Activated naive CD4-positive, alpha-beta T cell treated with anti-CD3 and anti-CD28 coated beads, Interleukin-2, amount 10 ng/mL, durations not matched to agents 7 days and 5 days (primary cell): ENCODE measurements at regions not wholly inside any gene's neighbourhood (a gene's known extent, or its start where the extent isn't known, plus 50 kb on each side); places are given as distances from the start of the nearest gene placed in this dataset.
"Not testable (repeated sequence)": the region's sequence is repeated elsewhere in the genome, so short reads cannot be mapped to it uniquely, and the experiment has no call there.

Experiments
- CTCF ChIA-PET: fragments of 350-600 bp; sonication (Branson Sonifier 250); formaldehyde crosslinking; loops from one replicate; lab custom pipeline; 2021; ENCODE audit warnings: antibody characterized with exemption; lab: Charles Lee
- DNase-seq: peaks from one replicate; pipeline ENCODE4 v3.0.0-alpha.2; 2020
- H3K27ac Mint-ChIP-seq: one replicate; pipeline ENCODE4 v1.8.0; 2021; ENCODE audit warnings: mild to moderate bottlenecking, moderate library complexity, mixed read lengths
- H3K27me3 Mint-ChIP-seq: one replicate; pipeline ENCODE4 v1.8.0; 2021; ENCODE audit warnings: mild to moderate bottlenecking, mixed read lengths
- H3K36me3 Mint-ChIP-seq: one replicate; pipeline ENCODE4 v1.8.0; 2021; ENCODE audit warnings: mixed read lengths
- H3K4me1 Mint-ChIP-seq: one replicate; pipeline ENCODE4 v1.8.0; 2021; ENCODE audit warnings: mixed read lengths
- H3K4me3 Mint-ChIP-seq: one replicate; pipeline ENCODE4 v1.8.0; 2021; ENCODE audit warnings: mild to moderate bottlenecking, moderate library complexity, mixed read lengths
- H3K9me3 Mint-ChIP-seq: one replicate; pipeline ENCODE4 v1.8.0; 2021; ENCODE audit warnings: mixed read lengths

DNA sequence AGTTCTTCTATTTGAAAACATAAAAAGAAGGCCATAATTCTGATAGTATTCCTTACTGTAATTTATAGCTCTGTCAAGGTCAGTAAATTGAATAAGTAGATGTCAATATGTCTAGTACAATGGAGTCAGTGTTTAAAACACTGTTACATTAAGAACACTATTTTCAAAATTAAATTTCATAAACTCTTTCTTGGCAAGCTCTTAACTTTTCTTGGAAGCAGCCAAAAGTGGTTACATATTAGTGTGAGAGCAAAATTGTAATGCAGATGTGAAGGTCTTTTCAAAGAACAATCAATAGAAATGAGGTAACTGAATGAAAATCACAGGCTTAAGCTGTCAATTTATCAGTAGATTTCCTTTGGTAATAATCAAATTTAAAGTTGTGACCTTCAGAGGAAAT lies 722.4 kb upstream of the NOVA1 start:
- no peaks in the 10 kb centered on the region for H3K4me1 Mint-ChIP-seq
- H3K27me3 Mint-ChIP-seq = no peaks in the 10 kb centered on the region
- DNase-seq = no peak
- no peak overlapping the region for H3K27ac Mint-ChIP-seq
- H3K4me3 Mint-ChIP-seq = no peak overlapping the region
- H3K36me3 Mint-ChIP-seq = no peaks in the 10 kb centered on the region
- H3K9me3 Mint-ChIP-seq = peaks cover 14% of the 10 kb centered on the region
- CTCF ChIA-PET = no interaction called here

DNA sequence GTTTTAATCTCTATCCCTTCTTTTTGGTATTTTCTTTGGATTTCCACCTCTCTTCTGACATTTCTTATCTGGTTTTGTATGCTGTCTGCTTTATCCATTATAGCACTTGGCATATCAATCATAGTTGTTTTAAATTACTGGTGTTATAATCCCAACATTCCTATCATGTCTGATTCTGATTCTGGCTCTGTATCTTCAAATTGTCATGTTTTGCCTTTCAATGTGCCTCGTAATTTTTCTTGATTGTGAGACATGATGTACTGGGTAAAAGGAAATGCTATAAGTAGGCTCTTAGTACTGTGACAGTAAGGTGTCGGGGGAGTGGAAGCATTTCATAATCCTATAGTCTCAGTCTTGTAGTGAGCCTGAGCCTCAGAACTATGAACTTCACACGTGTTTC lies 729.3 kb upstream of the NOVA1 start:
- no peak for DNase-seq
- Mint-ChIP-seq H3K36me3 (no peaks in the 10 kb centered on the region), H3K9me3 (peaks cover 22% of the 10 kb centered on the region), H3K4me1 (no peaks in the 10 kb centered on the region), H3K27me3 (no peaks in the 10 kb centered on the region), H3K27ac (no peak overlapping the region), H3K4me3 (no peak overlapping the region)
- CTCF ChIA-PET = no interaction called here

DNA sequence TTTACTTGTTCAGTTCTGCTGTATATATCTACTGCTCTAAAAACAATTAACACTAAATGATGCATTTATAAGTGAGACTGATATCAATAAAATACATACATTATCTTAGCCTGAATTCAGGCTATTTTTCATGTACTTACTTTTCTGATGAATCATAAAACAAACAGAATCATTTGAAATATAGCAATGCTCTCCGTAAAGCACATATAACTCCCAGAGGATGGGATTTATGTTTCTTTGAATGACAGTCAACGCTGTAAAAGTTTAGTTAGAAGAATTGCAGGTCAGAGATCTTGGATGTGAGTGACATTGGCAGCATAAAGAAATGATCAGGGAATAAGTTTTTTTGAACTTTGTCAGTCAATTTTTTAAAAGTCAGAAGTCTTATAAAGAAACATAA lies 740.2 kb upstream of the NOVA1 start:
- no peak overlapping the region for H3K27ac Mint-ChIP-seq
- H3K4me1 Mint-ChIP-seq = no peaks in the 10 kb centered on the region
- no peaks in the 10 kb centered on the region for H3K27me3 Mint-ChIP-seq
- DNase-seq = no peak
- H3K9me3 Mint-ChIP-seq = peaks cover 28% of the 10 kb centered on the region
- H3K4me3 Mint-ChIP-seq = no peak overlapping the region
- CTCF ChIA-PET = no interaction called here
- no peaks in the 10 kb centered on the region for H3K36me3 Mint-ChIP-seq

DNA sequence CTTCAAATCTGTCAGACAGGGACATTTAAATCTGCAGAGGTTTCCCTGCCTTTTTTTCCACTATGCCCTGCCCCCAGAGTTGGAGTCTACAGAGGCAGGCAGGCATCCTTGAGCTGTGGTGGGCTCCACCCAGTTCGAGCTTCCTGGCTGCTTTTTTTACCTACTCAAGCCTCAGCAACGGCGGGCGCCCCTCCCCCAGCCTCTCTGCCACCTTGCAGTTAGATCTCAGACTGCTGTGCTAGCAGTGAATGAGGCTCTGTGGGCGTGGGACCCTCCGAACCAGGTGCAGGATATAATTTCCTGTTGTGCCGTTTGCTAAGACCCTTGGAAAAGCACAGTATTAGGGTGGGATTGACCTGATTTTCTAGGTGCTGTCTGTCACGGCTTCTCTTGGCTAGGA lies 765.2 kb upstream of the NOVA1 start:
- H3K27ac Mint-ChIP-seq, H3K36me3 Mint-ChIP-seq, H3K27me3 Mint-ChIP-seq, DNase-seq, CTCF ChIA-PET, H3K4me1 Mint-ChIP-seq, H3K4me3 Mint-ChIP-seq: not testable (repeated sequence)
- peaks cover 18% of the 10 kb centered on the region for H3K9me3 Mint-ChIP-seq

DNA sequence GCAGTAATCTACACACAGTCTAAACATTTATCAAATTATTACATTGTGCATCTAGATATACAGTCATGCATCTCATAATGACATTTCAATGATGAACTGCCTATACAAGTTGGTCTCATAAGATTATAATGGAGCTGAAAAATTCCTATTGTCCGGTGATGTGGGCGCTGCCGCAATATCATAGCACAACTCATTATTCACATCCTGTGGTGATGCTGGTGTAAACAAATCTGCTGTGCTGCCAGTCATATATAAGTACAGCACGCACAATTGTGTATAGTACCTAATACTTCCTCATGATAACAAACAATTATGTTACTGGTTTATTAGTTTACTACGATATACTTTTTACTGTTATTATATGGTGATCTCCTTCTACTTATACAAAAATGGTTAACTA lies 768.8 kb upstream of the NOVA1 start:
- Mint-ChIP-seq H3K27ac (no peak overlapping the region), H3K9me3 (peaks cover 16% of the 10 kb centered on the region), H3K27me3 (no peaks in the 10 kb centered on the region), H3K4me3 (no peak overlapping the region), H3K4me1 (no peaks in the 10 kb centered on the region), H3K36me3 (no peaks in the 10 kb centered on the region)
- CTCF ChIA-PET = no interaction called here
- DNase-seq = no peak

DNA sequence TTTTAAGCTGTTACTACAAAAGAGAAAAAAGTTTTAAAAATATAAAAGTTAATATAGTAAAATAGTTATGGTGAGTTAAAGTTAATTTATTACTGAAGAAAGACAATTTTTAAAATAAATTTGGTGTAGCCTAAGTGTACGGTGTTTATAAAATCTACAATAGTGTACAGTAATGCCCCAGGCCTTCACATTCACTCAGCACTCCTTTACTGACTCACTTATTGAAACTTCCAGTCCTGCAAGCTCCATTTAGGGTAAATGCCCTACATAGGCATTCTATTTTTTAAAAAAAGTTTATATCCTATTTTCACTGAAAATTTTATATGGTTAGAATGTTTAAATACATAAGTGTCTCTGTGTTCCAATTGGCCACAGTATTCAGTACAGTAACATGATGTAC lies 769.5 kb upstream of the NOVA1 start:
- Mint-ChIP-seq H3K4me1 (no peaks in the 10 kb centered on the region), H3K9me3 (peaks cover 15% of the 10 kb centered on the region), H3K27me3 (no peaks in the 10 kb centered on the region), H3K27ac (no peak overlapping the region), H3K4me3 (no peak overlapping the region), H3K36me3 (no peaks in the 10 kb centered on the region)
- DNase-seq = no peak
- CTCF ChIA-PET = no interaction called here

DNA sequence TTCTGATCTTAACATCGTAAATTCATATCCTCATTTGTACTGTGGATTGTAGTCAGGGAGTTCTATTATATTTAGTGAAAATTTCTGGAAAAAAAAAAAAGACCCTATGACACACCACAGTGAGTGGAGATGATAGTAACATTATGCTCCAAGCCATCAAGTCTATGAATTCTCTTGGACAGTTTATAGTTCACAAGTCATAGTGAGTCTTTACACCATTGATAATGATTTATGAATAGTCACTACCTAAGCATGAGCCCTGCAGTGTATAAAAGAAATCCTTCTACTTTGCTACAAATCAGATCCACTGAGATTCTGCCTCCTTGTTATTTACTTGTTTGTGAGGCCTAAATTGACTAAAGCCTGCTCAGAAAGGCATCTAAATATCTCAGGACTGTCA lies 772.2 kb upstream of the NOVA1 start:
- CTCF ChIA-PET = no interaction called here
- H3K27me3 Mint-ChIP-seq = no peaks in the 10 kb centered on the region
- DNase-seq = no peak

DNA sequence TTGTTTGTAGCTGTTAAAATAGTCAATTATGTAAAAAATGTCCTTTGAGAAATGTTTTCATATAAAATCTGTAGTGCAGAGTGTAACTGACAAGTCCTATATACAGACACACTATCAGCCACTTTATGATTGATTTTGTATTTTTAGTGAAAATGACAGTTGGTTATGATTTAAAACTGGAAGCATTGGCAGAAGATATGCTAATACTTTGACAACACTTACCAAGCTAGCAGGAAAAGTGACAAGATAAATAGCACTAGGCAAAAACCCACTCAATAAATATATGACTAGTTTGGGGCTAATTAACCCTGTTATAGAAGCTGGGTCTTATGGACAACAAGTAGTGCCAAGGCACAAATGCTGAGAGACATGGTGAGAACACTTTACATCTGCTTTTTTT lies 772.9 kb upstream of the NOVA1 start:
- CTCF ChIA-PET = interaction anchor here (0.7 kb wide), 1 partner anchor 1039 kb away, joined by 4 read pairs; no protein-coding TSS in a partner anchor
- no peak for DNase-seq
- H3K36me3 Mint-ChIP-seq = no peaks in the 10 kb centered on the region
- no peaks in the 10 kb centered on the region for H3K4me1 Mint-ChIP-seq
- peaks cover 17% of the 10 kb centered on the region for H3K9me3 Mint-ChIP-seq
- no peak overlapping the region for H3K4me3 Mint-ChIP-seq
- no peak overlapping the region for H3K27ac Mint-ChIP-seq
- no peaks in the 10 kb centered on the region for H3K27me3 Mint-ChIP-seq

More for the DNA sequence above, 772.2 kb upstream of the NOVA1 start:
- no peak overlapping the region for H3K27ac Mint-ChIP-seq
- H3K4me3 Mint-ChIP-seq = no peak overlapping the region
- H3K36me3 Mint-ChIP-seq = no peaks in the 10 kb centered on the region
- H3K9me3 Mint-ChIP-seq = peaks cover 15% of the 10 kb centered on the region
- H3K4me1 Mint-ChIP-seq = no peaks in the 10 kb centered on the region

DNA sequence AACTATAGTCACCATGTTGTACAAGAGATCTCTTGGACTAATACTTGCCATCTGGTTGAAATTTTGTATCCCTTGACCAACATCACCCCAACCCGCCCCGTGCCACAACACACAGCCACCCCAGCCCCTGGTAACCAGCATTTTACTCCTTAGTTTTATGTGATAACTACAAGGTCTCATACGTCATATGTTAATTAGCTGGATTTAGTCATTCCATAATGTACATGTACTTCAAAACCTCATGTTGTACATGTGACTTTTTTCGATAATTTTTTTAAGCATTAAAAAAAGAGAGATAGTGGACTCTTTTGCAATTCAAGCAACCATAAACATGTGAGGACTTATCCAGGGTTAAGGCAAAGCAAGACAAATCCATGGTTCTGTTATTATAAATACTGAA lies 773.4 kb upstream of the NOVA1 start:
- H3K36me3 Mint-ChIP-seq = no peaks in the 10 kb centered on the region

DNA sequence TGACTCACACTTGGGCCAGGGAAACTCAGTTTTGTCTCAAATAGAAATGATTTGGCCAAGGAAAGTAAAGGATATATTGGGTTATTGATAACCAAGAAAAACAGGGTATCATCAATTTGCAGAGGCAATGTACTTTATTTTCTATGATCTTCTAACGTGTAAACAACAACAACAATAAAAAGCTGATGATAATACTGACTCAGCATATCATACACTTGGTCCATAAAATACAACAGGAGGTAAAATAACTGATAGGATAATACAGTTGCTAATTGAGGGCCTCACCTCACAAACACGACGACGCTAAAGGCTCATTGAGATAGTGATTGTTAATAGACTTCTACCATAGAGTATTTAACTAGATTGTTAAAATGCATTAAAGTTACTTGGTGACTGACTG lies 774.0 kb upstream of the NOVA1 start:
- Mint-ChIP-seq H3K27ac (no peak overlapping the region), H3K9me3 (peaks cover 13% of the 10 kb centered on the region), H3K27me3 (no peaks in the 10 kb centered on the region), H3K36me3 (no peaks in the 10 kb centered on the region), H3K4me1 (no peaks in the 10 kb centered on the region), H3K4me3 (no peak overlapping the region)
- no peak for DNase-seq
- CTCF ChIA-PET = no interaction called here

More for the DNA sequence above, 773.4 kb upstream of the NOVA1 start:
- Mint-ChIP-seq H3K27me3 (no peaks in the 10 kb centered on the region), H3K4me3 (no peak overlapping the region), H3K9me3 (peaks cover 18% of the 10 kb centered on the region), H3K27ac (no peak overlapping the region), H3K4me1 (no peaks in the 10 kb centered on the region)
- CTCF ChIA-PET = interaction anchor here (0.7 kb wide), 1 partner anchor 1038 kb away, joined by 4 read pairs; no protein-coding TSS in a partner anchor
- no peak for DNase-seq

DNA sequence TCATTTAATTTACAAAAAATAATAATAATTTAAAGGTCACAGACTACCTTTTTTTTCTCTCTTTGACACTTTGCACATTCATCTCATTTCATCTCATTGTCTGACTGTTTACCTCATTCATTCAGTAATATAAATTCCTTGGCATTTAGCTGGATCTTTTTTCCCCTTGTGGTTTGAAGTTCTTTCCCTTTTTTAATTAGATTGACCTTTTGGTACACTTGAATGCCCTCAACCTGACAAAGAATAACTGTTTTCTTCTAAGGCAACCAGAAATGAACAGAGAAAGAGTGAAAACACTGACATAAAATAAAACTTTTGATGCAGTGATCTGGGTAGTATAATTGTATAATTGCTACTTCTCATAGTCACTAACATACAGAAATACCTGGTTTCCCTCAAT lies 774.9 kb upstream of the NOVA1 start:
- Mint-ChIP-seq H3K36me3 (no peaks in the 10 kb centered on the region), H3K4me1 (no peaks in the 10 kb centered on the region), H3K27me3 (no peaks in the 10 kb centered on the region), H3K27ac (no peak overlapping the region), H3K4me3 (no peak overlapping the region), H3K9me3 (peaks cover 17% of the 10 kb centered on the region)
- CTCF ChIA-PET = no interaction called here
- no peak for DNase-seq

DNA sequence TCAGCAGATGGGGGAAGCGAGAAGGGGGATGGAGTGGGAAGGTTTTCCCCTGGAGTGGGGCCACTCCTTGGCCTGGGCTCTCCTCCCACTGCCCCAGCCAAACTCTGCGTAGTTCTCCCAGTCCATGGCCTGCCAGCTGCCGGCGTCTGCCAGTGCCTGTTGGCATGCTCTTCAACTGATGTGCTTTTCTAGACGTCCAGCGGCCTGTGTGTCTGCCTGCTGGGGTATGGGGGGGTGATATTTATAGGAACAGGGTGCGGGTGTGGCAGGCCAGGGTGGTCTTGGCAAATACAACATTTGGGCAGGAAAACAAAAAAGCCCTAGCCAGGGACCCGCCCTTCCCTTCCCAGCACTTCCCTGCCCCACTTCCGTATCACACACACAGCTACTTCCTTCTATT lies 786.3 kb upstream of the NOVA1 start:
- no peak overlapping the region for H3K4me3 Mint-ChIP-seq
- H3K27ac Mint-ChIP-seq = no peak overlapping the region
- CTCF ChIA-PET = no interaction called here
- H3K27me3 Mint-ChIP-seq = no peaks in the 10 kb centered on the region
- DNase-seq = no peak
- no peaks in the 10 kb centered on the region for H3K36me3 Mint-ChIP-seq
- H3K4me1 Mint-ChIP-seq = no peaks in the 10 kb centered on the region
- H3K9me3 Mint-ChIP-seq = peaks cover 9% of the 10 kb centered on the region

DNA sequence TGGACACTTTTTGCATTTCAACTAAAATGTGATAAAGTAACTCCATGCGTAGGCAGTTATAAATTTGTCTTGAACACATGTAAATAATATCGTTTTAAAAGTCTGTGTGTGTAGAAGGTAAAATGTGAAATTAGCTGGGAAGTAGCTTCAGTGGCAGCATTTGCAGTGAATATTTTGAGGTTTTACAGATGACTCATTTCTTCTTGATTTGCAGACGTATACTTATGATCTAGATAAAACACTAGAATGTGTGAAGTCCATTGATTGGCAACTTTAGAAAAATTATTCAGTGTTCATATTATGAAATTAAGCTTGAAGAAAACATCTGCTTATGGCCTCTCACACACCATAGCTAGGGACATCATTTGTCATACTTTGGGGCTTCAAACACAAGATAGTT lies 788.6 kb upstream of the NOVA1 start:
- Mint-ChIP-seq H3K27me3 (no peaks in the 10 kb centered on the region), H3K9me3 (peaks cover 12% of the 10 kb centered on the region), H3K4me1 (no peaks in the 10 kb centered on the region), H3K27ac (no peak overlapping the region), H3K36me3 (no peaks in the 10 kb centered on the region), H3K4me3 (no peak overlapping the region)
- DNase-seq = no peak
- CTCF ChIA-PET = no interaction called here

DNA sequence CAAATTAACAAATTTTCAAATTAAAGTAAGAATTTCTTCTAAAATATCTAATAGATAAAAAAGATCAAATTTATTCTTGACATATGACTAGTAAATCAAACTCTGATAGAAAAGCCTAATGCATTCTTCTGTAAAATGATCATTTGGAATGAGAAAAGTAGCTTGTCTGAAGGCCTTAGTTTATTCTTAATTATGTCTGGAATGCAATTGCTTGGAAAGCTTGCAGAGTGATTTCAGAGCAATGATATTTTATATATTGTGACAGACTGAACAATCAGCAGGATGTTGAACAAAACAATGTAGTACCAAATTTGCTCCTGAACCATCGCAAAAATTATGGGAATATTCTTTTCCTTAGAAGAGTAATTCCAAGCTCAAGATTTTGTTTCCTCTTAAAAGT lies 789.6 kb upstream of the NOVA1 start:
- H3K27ac Mint-ChIP-seq = no peak overlapping the region
- H3K4me1 Mint-ChIP-seq = no peaks in the 10 kb centered on the region
- DNase-seq = no peak
- peaks cover 16% of the 10 kb centered on the region for H3K9me3 Mint-ChIP-seq
- CTCF ChIA-PET = no interaction called here
- no peaks in the 10 kb centered on the region for H3K27me3 Mint-ChIP-seq
- H3K4me3 Mint-ChIP-seq = no peak overlapping the region
- no peaks in the 10 kb centered on the region for H3K36me3 Mint-ChIP-seq

DNA sequence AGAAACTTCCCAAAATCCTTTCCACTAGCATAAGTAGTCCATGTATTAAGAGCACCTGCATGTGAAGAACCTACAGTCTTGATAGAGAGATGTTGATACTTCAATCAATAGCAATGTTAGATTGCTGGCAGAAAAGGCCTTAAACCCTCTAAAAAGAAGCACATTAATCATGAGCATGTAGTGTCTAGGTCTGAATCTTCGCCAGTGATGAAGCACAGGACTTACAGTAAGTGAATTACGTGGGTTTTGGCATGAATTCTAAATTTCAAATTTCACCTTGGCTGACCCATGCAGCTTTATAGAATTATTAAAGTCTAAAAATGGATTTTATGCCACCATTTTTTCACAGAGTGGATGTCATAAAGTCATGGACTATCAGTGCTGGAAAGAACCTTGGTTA lies 791.6 kb upstream of the NOVA1 start:
- DNase-seq = no peak
- H3K4me1 Mint-ChIP-seq = no peaks in the 10 kb centered on the region
- CTCF ChIA-PET = no interaction called here
- no peaks in the 10 kb centered on the region for H3K36me3 Mint-ChIP-seq
- H3K27ac Mint-ChIP-seq = no peak overlapping the region
- no peak overlapping the region for H3K4me3 Mint-ChIP-seq
- no peaks in the 10 kb centered on the region for H3K27me3 Mint-ChIP-seq
- peaks cover 21% of the 10 kb centered on the region for H3K9me3 Mint-ChIP-seq

DNA sequence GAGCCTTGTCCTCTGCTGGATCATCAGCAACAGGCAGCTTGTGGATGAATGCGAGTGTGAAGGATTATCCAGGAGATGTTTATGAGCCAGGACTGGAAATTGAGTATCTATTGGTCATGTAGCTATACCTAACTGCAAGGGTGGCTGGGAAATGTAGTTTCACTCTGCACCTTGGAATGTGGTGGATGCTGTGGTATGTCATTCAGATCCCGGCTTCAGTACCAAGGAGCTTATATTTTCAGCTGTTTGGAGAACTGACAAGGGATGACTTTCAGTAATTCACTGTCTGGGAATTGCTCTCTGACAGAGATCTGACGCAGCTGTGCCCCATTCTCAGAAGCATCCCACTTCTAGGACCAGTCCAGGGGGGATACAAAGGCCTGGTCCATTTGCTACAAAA lies 792.3 kb upstream of the NOVA1 start:
- H3K9me3 Mint-ChIP-seq = peaks cover 21% of the 10 kb centered on the region
- no peak for DNase-seq
- no peaks in the 10 kb centered on the region for H3K27me3 Mint-ChIP-seq
- H3K27ac Mint-ChIP-seq = no peak overlapping the region
- no peaks in the 10 kb centered on the region for H3K36me3 Mint-ChIP-seq
- no peak overlapping the region for H3K4me3 Mint-ChIP-seq
- no peaks in the 10 kb centered on the region for H3K4me1 Mint-ChIP-seq
- CTCF ChIA-PET = no interaction called here
